Mammary epithelial cell (primary cell): ENCODE measurements at regions not wholly inside any gene's neighbourhood (a gene's known extent, or its start where the extent isn't known, plus 50 kb on each side); places are given as distances from the start of the nearest gene placed in this dataset.

Experiments
- CTCF ChIP-seq, 2 donors: IDR thresholded peaks in 1 of 2; conservative IDR thresholded peaks in 1 of 2; 2 replicates each; pipeline ENCODE4 v1.5.1; 2011 to 2012; ENCODE audit warnings: inconsistent platforms in 2 of 2, low read length in 2 of 2, mild to moderate bottlenecking in 2 of 2, control low read depth in 1 of 2, low read depth in 1 of 2; ENCODE audit not compliant: insufficient read depth in 1 of 2; ENCODE audit errors: extremely low read depth in 1 of 2
- EZH2 ChIP-seq: IDR thresholded peaks from 2 replicates; pipeline ENCODE4 v1.6.1; 2012; ENCODE audit warnings: low read length, inconsistent platforms, borderline replicate concordance

DNA sequence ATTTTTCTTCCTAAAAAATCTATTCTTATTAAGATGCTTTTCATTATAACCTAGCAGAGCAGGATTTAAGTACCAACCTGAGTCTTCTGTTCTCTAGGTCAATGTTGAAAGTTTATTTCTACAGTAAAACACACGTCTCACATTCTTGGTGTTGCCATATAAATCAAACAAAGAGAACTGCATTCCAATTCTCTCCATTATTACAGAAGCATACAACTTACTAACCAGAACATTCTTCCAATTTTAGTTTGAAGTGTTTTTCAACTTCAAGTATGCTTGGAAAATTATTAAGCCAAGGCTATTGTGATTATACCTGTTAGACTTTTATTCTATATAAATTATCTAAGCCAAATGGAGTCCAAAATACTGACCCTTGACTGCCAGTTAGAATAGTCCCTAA, 110.4 kb upstream of the PMFBP1 start:
- TF ChIP-seq CTCF (conservative IDR thresholded peaks at IDR 0.05 in 1 of 2, IDR thresholded peaks at IDR 0.05 in 1 of 2; ENCODE audit: extremely low read depth in 1 of 2, insufficient read depth in 1 of 2, low read depth in 1 of 2, low read length in 2 of 2): no peak
- no peak for TF ChIP-seq EZH2
